ENCODE measurements at regions not wholly inside any gene's neighbourhood (a gene's known extent, or its start where the extent isn't known, plus 50 kb on each side); places are given as distances from the start of the nearest gene placed in this dataset.

- in situ Hi-C loops (cut with MboI; ENCODE audit: low pct_unique_long_range_greater_than_20kb, low sequenced_read_pairs): no loop called here
- DNase-seq: peak; percentile 75
Measured at GRCh38 chr5:165630261-165630778, 2124.9 kb downstream of the MAT2B start.

GRCh38 chr5:165631235-165631634 is 2125.8 kb downstream of the MAT2B start:
- DNase-seq: no peak
- in situ Hi-C loops (cut with MboI; ENCODE audit: low pct_unique_long_range_greater_than_20kb, low sequenced_read_pairs): no loop called here

DNA sequence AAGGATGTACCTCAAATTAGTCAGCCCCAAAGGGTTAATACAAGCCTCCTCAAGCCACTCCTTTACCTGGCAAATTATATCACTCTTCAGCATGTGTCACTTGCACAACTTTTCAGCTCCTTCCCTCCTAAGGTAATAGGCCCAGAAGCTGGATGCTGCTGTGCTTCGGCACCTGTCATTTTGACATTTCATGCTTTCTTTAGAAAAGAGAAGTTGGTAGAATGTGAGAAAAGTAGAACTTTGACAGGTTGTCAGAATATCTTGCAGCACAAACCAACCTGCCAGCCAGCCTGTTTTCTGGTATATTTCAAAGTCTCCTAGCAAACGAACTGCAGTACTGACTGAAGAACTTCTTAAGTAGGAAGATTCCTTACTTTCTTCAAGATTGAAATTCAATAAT is 2136.9 kb downstream of the MAT2B start:
- DNase-seq: no peak
- in situ Hi-C loops (cut with MboI; ENCODE audit: low pct_unique_long_range_greater_than_20kb, low sequenced_read_pairs): no loop called here

GRCh38 chr5:165665735-165666400 is 2160.4 kb downstream of the MAT2B start:
- DNase-seq: no peak
- in situ Hi-C loops (cut with MboI; ENCODE audit: low pct_unique_long_range_greater_than_20kb, low sequenced_read_pairs): no loop called here

GRCh38 chr5:165673499-165673898 is 2168.1 kb downstream of the MAT2B start:
- in situ Hi-C loops (cut with MboI; ENCODE audit: low pct_unique_long_range_greater_than_20kb, low sequenced_read_pairs): no loop called here
- no peak for DNase-seq

DNA sequence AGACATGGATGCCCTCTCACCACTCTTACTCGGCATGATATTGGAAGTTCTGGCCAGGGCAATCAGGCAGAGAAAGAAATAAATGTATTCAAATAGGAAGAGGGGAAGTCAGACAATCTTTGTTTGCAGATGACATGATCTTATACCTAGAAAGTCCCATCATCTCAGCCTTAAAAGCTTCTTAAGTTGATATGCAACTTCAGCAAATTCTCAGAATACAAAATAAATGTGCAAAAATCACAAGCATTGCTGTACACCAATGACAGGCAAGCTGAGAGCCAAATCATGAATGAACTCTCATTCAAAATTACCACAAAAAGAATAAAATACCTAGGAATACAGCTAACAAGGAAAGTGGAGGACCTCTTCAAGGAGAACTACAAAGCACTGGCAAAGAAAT is 2190.4 kb downstream of the MAT2B start:
- no peak for DNase-seq
- in situ Hi-C loops (cut with MboI; ENCODE audit: low pct_unique_long_range_greater_than_20kb, low sequenced_read_pairs): no loop called here

GRCh38 chr5:165705960-165706359 is 2200.5 kb downstream of the MAT2B start:
- DNase-seq: no peak
- in situ Hi-C loops (cut with MboI; ENCODE audit: low pct_unique_long_range_greater_than_20kb, low sequenced_read_pairs): no loop called here

GRCh38 chr5:165712011-165712410 is 2206.6 kb downstream of the MAT2B start:
- no peak for DNase-seq
- in situ Hi-C loops (cut with MboI; ENCODE audit: low pct_unique_long_range_greater_than_20kb, low sequenced_read_pairs): no loop called here

DNA sequence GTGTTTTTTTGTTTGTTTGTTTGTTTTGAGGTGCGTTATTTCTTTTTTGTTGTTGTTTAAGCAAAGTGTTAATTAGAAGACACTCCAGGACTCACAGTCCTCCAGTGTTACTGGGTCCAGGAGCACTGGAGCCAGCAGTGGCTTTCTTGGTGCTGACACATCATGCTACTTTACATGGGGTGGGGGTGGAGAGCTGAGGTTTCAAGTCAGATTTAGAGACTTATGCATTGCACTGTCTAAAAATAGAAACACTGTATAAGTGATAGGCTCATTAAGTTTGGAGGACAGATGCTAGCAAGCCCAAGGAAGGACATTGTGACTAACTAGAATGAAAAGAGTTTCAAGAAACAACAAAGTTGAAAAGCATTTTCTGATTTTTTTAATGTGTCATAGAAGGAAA is 2209.2 kb downstream of the MAT2B start:
- in situ Hi-C loops (cut with MboI; ENCODE audit: low pct_unique_long_range_greater_than_20kb, low sequenced_read_pairs): no loop called here
- DNase-seq: no peak

- in situ Hi-C loops (cut with MboI; ENCODE audit: low pct_unique_long_range_greater_than_20kb, low sequenced_read_pairs): no loop called here
- no peak for DNase-seq
Measured at GRCh38 chr5:165720901-165721300, 2215.5 kb downstream of the MAT2B start.

- no peak for DNase-seq
- in situ Hi-C loops (cut with MboI; ENCODE audit: low pct_unique_long_range_greater_than_20kb, low sequenced_read_pairs): no loop called here
Measured at GRCh38 chr5:165722401-165722800, 2217.0 kb downstream of the MAT2B start.

DNA sequence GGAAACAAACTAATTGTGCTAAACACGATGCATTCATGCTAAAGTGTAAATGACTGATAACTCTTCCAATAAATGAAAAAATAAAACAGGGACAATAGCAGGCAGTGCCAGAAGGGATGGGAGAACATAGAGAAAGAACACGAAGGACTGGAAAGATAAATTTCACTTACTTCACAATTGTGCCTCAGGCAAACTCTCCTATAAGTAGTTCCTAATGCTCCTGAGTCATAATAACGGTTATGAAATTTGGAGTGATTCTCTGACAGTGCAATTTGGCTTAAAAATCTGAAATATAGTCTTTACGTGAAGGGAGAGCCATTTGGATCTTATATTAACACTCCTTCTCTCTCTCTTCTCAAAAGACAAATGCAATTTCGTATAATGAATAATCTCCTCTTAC is 2218.5 kb downstream of the MAT2B start:
- no peak for DNase-seq
- in situ Hi-C loops (cut with MboI; ENCODE audit: low pct_unique_long_range_greater_than_20kb, low sequenced_read_pairs): no loop called here

DNA sequence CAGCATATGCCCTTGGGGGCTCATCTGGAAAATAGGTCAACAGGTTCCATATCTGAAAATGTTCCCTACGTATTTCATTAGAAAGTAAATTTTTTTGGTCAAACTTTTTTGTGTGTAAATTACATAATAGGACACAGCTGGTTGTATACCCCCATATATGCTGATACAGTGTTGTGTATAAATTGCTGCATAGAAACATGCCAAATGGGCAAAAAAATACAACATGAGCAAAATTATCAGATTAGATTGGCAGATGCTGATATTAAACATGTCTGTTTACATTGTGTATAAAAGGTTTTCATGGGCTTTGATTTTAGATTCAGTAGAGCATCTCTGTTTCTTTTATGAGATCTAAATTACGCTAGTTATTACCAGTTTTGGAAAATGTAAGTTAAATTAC is 2223.0 kb downstream of the MAT2B start:
- DNase-seq: no peak
- in situ Hi-C loops (cut with MboI; ENCODE audit: low pct_unique_long_range_greater_than_20kb, low sequenced_read_pairs): no loop called here

GRCh38 chr5:165735388-165735787 is 2230.0 kb downstream of the MAT2B start:
- in situ Hi-C loops (cut with MboI; ENCODE audit: low pct_unique_long_range_greater_than_20kb, low sequenced_read_pairs): no loop called here
- DNase-seq: no peak

DNA sequence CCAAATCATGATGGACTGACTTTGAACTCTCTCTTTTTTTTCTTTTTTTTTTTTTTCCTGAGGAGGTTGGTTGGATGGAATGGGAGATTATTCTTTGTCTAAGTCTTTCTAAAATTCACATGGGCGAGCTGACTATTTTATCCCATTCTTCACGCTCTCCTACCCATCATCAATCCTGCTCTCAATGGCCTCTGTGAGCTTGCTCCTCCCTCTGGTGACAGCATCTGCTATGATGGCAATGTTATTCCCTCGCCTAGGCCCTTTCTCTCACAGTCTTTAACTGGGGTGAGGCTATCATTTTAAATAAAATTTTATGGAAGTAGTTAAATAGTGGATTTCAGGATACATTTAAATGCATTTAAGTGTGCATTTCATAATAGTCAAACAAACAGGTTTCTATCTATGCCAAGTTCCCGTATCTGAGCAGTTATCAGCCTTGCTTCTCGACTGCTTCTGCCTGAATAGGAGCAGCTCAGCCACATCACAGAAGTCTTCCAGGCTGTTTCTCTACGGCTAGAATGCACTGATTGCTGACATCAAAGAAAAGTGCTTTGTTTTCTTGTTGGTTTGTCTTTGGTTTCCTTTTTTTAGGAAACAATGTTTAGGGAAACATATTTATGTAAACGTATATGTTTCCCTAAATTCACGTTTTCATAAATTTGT is 2233.8 kb downstream of the MAT2B start:
- in situ Hi-C loops (cut with MboI; ENCODE audit: low pct_unique_long_range_greater_than_20kb, low sequenced_read_pairs): no loop called here

DNA sequence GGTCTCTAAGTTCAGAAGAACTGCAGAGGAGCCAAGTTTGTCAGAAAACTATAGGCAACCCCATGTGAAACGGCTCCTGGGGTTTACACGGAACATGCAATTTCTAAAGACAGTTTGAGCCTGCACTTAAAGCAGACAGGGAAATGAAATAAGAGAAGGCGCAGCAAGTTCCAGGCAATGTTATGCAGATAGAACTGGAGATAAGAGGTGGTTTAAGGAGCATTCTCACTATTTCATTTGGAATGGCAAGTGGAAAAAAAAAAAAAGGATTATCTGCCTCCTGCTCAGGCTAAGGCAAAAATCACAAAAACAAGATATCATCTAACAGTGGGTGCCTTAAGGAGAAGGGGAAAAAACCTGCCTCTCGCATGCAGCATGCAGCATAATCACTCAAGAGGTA is 2252.4 kb downstream of the MAT2B start:
- in situ Hi-C loops (cut with MboI; ENCODE audit: low pct_unique_long_range_greater_than_20kb, low sequenced_read_pairs): no loop called here

More for the DNA sequence above, 2233.8 kb downstream of the MAT2B start:
- DNase-seq: no peak

DNA sequence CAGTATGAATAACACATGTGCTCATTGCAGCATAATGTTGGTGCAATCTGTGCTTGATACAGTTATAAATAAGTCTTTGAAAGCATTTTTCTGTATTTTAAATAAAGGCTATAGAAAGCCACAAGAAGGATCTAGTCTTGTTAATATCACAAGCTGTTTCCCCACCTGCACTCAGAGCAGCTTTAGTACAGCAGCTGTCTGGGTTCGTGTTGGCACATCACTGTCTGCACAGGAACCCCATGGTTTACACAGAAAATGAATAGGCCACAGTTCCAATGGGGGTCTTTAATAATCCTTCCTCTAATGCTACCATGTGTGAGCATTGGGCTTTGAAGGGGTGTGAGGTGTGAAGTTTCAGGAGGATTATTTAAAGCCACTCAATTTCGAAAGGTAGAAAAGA is 2269.7 kb downstream of the MAT2B start:
- in situ Hi-C loops (cut with MboI; ENCODE audit: low pct_unique_long_range_greater_than_20kb, low sequenced_read_pairs): no loop called here
- DNase-seq: no peak

More for the DNA sequence above, 2252.4 kb downstream of the MAT2B start:
- no peak for DNase-seq

DNA sequence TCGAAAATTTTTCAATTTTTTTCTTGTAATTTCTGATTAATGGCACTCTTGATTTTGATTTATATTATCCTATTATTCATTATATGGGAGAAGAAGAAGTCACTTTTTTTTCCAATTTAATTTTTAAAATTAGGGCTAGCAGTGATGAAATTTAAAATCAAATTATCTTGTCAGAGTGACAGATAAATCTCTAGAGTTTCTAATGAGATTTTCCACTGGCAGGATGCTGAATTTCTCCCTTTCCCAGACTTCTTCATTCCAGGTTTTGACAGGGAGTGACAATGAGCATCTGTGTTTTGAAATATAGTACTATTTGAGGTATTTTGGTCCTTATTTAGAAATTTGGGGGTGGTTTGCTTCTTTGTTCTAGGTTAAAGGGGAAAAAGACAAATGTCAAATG is 2274.1 kb downstream of the MAT2B start:
- in situ Hi-C loops (cut with MboI; ENCODE audit: low pct_unique_long_range_greater_than_20kb, low sequenced_read_pairs): no loop called here
- no peak for DNase-seq

DNA sequence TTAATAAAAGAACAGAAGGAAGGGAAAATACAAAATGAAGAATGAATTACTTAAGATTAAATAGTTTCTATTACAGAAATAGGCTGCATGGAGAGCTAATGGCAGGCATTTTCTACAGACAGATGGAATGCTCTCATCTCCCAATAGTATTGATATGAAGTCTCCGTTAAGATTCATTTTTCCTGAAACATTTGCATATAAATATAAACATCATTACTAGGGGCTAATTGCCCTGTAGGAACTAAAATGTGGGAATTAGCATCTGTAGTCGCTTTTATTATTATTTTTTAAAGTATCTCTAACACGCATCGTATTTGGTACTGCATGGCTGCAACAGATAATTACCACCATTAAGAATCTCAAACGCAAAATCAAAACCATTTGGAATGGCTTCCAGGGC is 2275.5 kb downstream of the MAT2B start:
- in situ Hi-C loops (cut with MboI; ENCODE audit: low pct_unique_long_range_greater_than_20kb, low sequenced_read_pairs): no loop called here
- DNase-seq: no peak

DNA sequence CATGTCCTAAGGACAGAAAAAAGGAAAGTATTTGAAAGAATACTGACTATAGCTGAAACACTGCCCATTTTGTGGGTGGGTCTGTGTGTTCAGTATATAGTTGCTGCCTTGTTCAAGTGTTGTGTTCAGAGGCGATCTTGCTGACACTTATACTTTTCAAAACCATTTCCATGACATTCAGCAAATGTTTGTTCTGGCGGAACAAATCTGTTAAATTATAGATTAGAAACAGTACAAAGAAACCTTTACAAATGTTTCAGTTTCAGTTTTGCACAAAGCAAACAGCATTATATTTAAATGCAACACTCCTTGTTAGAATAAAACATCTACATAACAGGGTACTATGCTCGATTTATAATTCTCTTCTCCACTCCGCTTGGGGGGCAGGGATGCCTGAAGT is 2276.3 kb downstream of the MAT2B start:
- in situ Hi-C loops (cut with MboI; ENCODE audit: low pct_unique_long_range_greater_than_20kb, low sequenced_read_pairs): no loop called here

DNA sequence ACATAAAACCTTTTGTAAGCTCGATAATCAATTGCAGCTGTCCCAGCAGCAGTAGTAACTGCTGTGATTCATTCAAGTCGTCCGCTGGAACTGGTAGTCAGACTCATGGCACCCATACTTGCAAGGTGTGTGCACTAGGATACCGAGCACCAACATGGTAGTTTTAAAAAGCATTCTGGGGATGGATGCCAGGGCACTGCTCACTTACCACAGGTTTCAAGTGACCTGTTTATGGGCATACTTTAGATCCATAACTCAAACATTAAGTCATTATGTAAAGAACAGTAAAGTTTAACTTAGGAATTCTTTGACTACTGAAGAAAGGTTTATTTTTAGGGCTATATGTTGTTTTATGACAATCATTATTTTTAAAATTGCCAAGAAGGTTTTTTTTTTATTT is 2277.6 kb downstream of the MAT2B start:
- in situ Hi-C loops (cut with MboI; ENCODE audit: low pct_unique_long_range_greater_than_20kb, low sequenced_read_pairs): no loop called here

More for the DNA sequence above, 2276.3 kb downstream of the MAT2B start:
- no peak for DNase-seq

More for the DNA sequence above, 2277.6 kb downstream of the MAT2B start:
- no peak for DNase-seq

All from KBM-7 (cell line).